Mesendoderm (in vitro differentiated cells): ENCODE measurements at regions not wholly inside any gene's neighbourhood (a gene's known extent, or its start where the extent isn't known, plus 50 kb on each side); places are given as distances from the start of the nearest gene placed in this dataset.
"Not testable (repeated sequence)": the region's sequence is repeated elsewhere in the genome, so short reads cannot be mapped to it uniquely, and the experiment has no call there.

Experiments
- DNase-seq: peaks from one replicate; pipeline ENCODE4 v3.0.0; 2013
- H2AK5ac ChIP-seq: 2 replicates; pipeline ENCODE4 v1.6.1; 2013; ENCODE audit warnings: low read length, inconsistent platforms
- H2BK120ac ChIP-seq: 2 replicates; pipeline ENCODE4 v1.6.1; 2013; ENCODE audit warnings: low read depth, mild to moderate bottlenecking, low read length, moderate library complexity, mixed read lengths
- H2BK15ac ChIP-seq: replicated peaks from 2 replicates; pipeline ENCODE4 v1.6.1; 2013; ENCODE audit warnings: low read depth, mild to moderate bottlenecking, moderate library complexity
- H2BK5ac ChIP-seq: 2 replicates; pipeline ENCODE4 v1.6.1; 2013; ENCODE audit warnings: low read length, inconsistent platforms
- H3K18ac ChIP-seq: 2 replicates; pipeline ENCODE4 v1.6.1; 2013; ENCODE audit warnings: mild to moderate bottlenecking, low read length, mixed read lengths
- H3K23ac ChIP-seq: one replicate; pipeline ENCODE4 v1.6.1; 2013; ENCODE audit warnings: low read length
- H3K27ac ChIP-seq: 2 replicates; pipeline ENCODE4 v1.5.1; 2013; ENCODE audit warnings: low read depth, mild to moderate bottlenecking, inconsistent platforms, low read length, moderate library complexity
- H3K27me3 ChIP-seq: 2 replicates; pipeline ENCODE4 v1.6.1; 2013; ENCODE audit warnings: low read length, control low read depth, mild to moderate bottlenecking, inconsistent platforms; ENCODE audit not compliant: insufficient read depth, poor library complexity
- H3K36me3 ChIP-seq: 2 replicates; pipeline ENCODE4 v1.6.1; 2013; ENCODE audit warnings: low read length, inconsistent platforms; ENCODE audit not compliant: control insufficient read depth, insufficient read depth
- H3K4ac ChIP-seq: one replicate; pipeline ENCODE4 v1.6.1; 2013; ENCODE audit warnings: low read depth, mild to moderate bottlenecking, low read length, moderate library complexity
- H3K4me1 ChIP-seq: 2 replicates; pipeline ENCODE4 v1.6.1; 2013; ENCODE audit warnings: low read depth, low read length, inconsistent platforms; ENCODE audit not compliant: control insufficient read depth
- H3K4me2 ChIP-seq: 2 replicates; pipeline ENCODE4 v1.6.1; 2013; ENCODE audit warnings: low read length
- H3K4me3 ChIP-seq: 2 replicates; pipeline ENCODE4 v1.5.1; 2013; ENCODE audit warnings: mild to moderate bottlenecking, low read length
- H3K56ac ChIP-seq: one replicate; pipeline ENCODE4 v1.6.1; 2013; ENCODE audit warnings: low read length
- H3K79me1 ChIP-seq: 2 replicates; pipeline ENCODE4 v1.6.1; 2013; ENCODE audit warnings: low read length, inconsistent platforms
- H3K79me2 ChIP-seq: 2 replicates; pipeline ENCODE4 v1.6.1; 2013; ENCODE audit warnings: mild to moderate bottlenecking, low read length; ENCODE audit not compliant: control insufficient read depth, insufficient read depth
- H3K9ac ChIP-seq: 2 replicates; pipeline ENCODE4 v1.6.1; 2013; ENCODE audit warnings: low read length, inconsistent platforms
- H4K5ac ChIP-seq: one replicate; pipeline ENCODE4 v1.6.1; 2013; ENCODE audit warnings: low read length
- H4K8ac ChIP-seq: one replicate; pipeline ENCODE4 v1.6.1; 2013; ENCODE audit warnings: low read depth, mild to moderate bottlenecking, control low read depth, low read length, moderate library complexity
- WGBS: extraction: QIAGEN DNeasy Blood & Tissue Kit; methylation state at CpG from one replicate; pipeline ENCODE4 v1.1.7; 2013; ENCODE audit warnings: low lambda C conversion rate, missing lambda C conversion rate; ENCODE audit not compliant: insufficient coverage; ENCODE audit errors: extremely low coverage; 5-methylcytosine and 5-hydroxymethylcytosine counted together

- Histone ChIP-seq H2BK120ac (no peak overlapping the region), H3K79me2 (no peaks in the 10 kb centered on the region), H3K27me3 (no peaks in the 10 kb centered on the region), H4K8ac (no peak overlapping the region), H3K18ac (no peak overlapping the region), H4K5ac (no peak overlapping the region), H2AK5ac (no peak overlapping the region), H3K79me1 (no peaks in the 10 kb centered on the region), H2BK5ac (no peak overlapping the region), H3K4ac (no peak overlapping the region), H3K23ac (no peak overlapping the region), H3K4me1 (no peaks in the 10 kb centered on the region), H3K4me2 (no peak overlapping the region), H3K9ac (no peak overlapping the region), H3K56ac (no peak overlapping the region), H3K27ac (peak overlapping the region; percentile 12), H3K4me3 (no peak overlapping the region), H2BK15ac (no peak overlapping the region), H3K36me3 (no peaks in the 10 kb centered on the region)
- no peak for DNase-seq
- WGBS = no CpG with 5 or more reads among the region's 7 CpGs
Measured at GRCh38 chr7:21336743-21337142, 91.1 kb upstream of the SP4 start.

GRCh38 chr7:21338728-21339164 lies 89.1 kb upstream of the SP4 start:
- no peaks in the 10 kb centered on the region for H3K79me2 ChIP-seq
- DNase-seq = no peak

GRCh38 chr7:21344900-21345299 lies 83.0 kb upstream of the SP4 start:
- not testable (repeated sequence) for DNase-seq, H3K4ac ChIP-seq, H3K27ac ChIP-seq, H3K18ac ChIP-seq, H2BK5ac ChIP-seq, H2BK120ac ChIP-seq, H4K8ac ChIP-seq, H3K4me1 ChIP-seq, H3K4me2 ChIP-seq, H3K79me2 ChIP-seq, H3K27me3 ChIP-seq, H4K5ac ChIP-seq, H3K9ac ChIP-seq, H3K4me3 ChIP-seq, H3K36me3 ChIP-seq, H2BK15ac ChIP-seq, H3K23ac ChIP-seq, H2AK5ac ChIP-seq, H3K79me1 ChIP-seq, H3K56ac ChIP-seq
- no CpG with 5 or more reads among the region's 7 CpGs for WGBS

More at GRCh38 chr7:21338728-21339164, 89.1 kb upstream of the SP4 start:
- no CpG with 5 or more reads among the region's 4 CpGs for WGBS
- Histone ChIP-seq H3K4me3 (no peak overlapping the region), H3K23ac (no peak overlapping the region), H2AK5ac (no peak overlapping the region), H3K4me2 (no peak overlapping the region), H2BK120ac (no peak overlapping the region), H2BK15ac (no peak overlapping the region), H3K18ac (no peak overlapping the region), H4K5ac (no peak overlapping the region), H3K4me1 (no peaks in the 10 kb centered on the region), H3K4ac (no peak overlapping the region), H2BK5ac (no peak overlapping the region), H3K9ac (no peak overlapping the region), H3K36me3 (no peaks in the 10 kb centered on the region), H3K27me3 (no peaks in the 10 kb centered on the region), H3K56ac (no peak overlapping the region), H3K27ac (no peak overlapping the region), H4K8ac (no peak overlapping the region), H3K79me1 (no peaks in the 10 kb centered on the region)

DNA sequence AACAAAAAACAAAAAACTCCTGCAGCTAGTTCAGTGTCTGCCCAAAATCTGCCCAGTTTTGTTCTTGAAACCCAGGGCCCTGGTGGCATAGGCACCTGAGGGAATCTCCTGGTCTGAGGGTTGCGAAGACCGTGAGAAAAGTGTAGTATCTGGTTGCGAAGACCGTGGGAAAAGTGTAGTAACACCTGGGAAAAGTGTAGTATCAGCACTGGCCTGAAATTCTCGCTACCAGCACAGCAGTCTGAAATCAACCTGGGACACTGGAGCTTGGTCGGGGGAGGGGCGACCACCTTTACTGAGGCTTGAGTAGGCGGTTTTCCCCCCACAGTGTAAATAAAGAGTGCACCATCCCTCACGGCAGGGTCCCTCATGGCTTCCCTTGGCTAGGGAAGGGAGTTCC lies 82.5 kb upstream of the SP4 start:
- H3K23ac ChIP-seq = no peak overlapping the region
- no peaks in the 10 kb centered on the region for H3K4me1 ChIP-seq
- H3K79me2 ChIP-seq = no peaks in the 10 kb centered on the region
- WGBS = no CpG with 5 or more reads among the region's 9 CpGs
- no peak overlapping the region for H3K4me2 ChIP-seq
- H2BK120ac ChIP-seq = no peak overlapping the region
- H3K79me1 ChIP-seq = no peaks in the 10 kb centered on the region
- DNase-seq = no peak
- no peak overlapping the region for H2BK15ac ChIP-seq
- no peak overlapping the region for H3K4ac ChIP-seq
- no peak overlapping the region for H3K9ac ChIP-seq
- H2BK5ac ChIP-seq = no peak overlapping the region
- no peak overlapping the region for H3K56ac ChIP-seq
- no peaks in the 10 kb centered on the region for H3K36me3 ChIP-seq
- no peak overlapping the region for H2AK5ac ChIP-seq
- no peaks in the 10 kb centered on the region for H3K27me3 ChIP-seq
- H4K8ac ChIP-seq = no peak overlapping the region
- no peak overlapping the region for H3K18ac ChIP-seq
- no peak overlapping the region for H3K27ac ChIP-seq
- H4K5ac ChIP-seq = no peak overlapping the region
- H3K4me3 ChIP-seq = no peak overlapping the region

GRCh38 chr7:21346297-21346696 lies 81.6 kb upstream of the SP4 start:
- Histone ChIP-seq H4K5ac (no peak overlapping the region), H2BK120ac (no peak overlapping the region), H3K18ac (no peak overlapping the region), H3K36me3 (no peaks in the 10 kb centered on the region), H3K4ac (no peak overlapping the region), H3K9ac (no peak overlapping the region), H3K79me1 (no peaks in the 10 kb centered on the region), H2BK15ac (no peak overlapping the region), H3K56ac (no peak overlapping the region), H3K4me1 (no peaks in the 10 kb centered on the region), H3K27ac (no peak overlapping the region), H4K8ac (no peak overlapping the region), H3K27me3 (no peaks in the 10 kb centered on the region), H3K79me2 (no peaks in the 10 kb centered on the region), H3K4me2 (no peak overlapping the region), H3K4me3 (no peak overlapping the region), H3K23ac (no peak overlapping the region), H2BK5ac (no peak overlapping the region), H2AK5ac (no peak overlapping the region)
- DNase-seq = no peak

- H3K27me3 ChIP-seq = no peaks in the 10 kb centered on the region
- no peaks in the 10 kb centered on the region for H3K79me1 ChIP-seq
- H3K36me3 ChIP-seq = no peaks in the 10 kb centered on the region
- H2AK5ac ChIP-seq = no peak overlapping the region
- H2BK5ac ChIP-seq = no peak overlapping the region
- no peak overlapping the region for H3K27ac ChIP-seq
- H2BK15ac ChIP-seq = no peak overlapping the region
- no peak overlapping the region for H4K8ac ChIP-seq
- no peak overlapping the region for H4K5ac ChIP-seq
- H3K18ac ChIP-seq = no peak overlapping the region
- WGBS = no CpG with 5 or more reads among the region's 4 CpGs
- no peak overlapping the region for H3K4ac ChIP-seq
- H3K4me3 ChIP-seq = no peak overlapping the region
- DNase-seq = no peak
- no peak overlapping the region for H3K4me2 ChIP-seq
- H2BK120ac ChIP-seq = no peak overlapping the region
- no peaks in the 10 kb centered on the region for H3K4me1 ChIP-seq
- H3K79me2 ChIP-seq = no peaks in the 10 kb centered on the region
- no peak overlapping the region for H3K56ac ChIP-seq
- H3K23ac ChIP-seq = no peak overlapping the region
- H3K9ac ChIP-seq = no peak overlapping the region
Measured at GRCh38 chr7:21352540-21353387, 75.1 kb upstream of the SP4 start.
